Esophagus muscularis mucosa (tissue), 4 donors: ENCODE measurements at regions not wholly inside any gene's neighbourhood (a gene's known extent, or its start where the extent isn't known, plus 50 kb on each side); places are given as distances from the start of the nearest gene placed in this dataset.

Experiments
- DNase-seq: peaks from one replicate; pipeline ENCODE4 v3.0.0-alpha.2; 2017; ENCODE audit errors: extremely low spot score
- H3K27ac ChIP-seq, 4 donors: fragments of 200-600 bp; sonication (generic); replicated peaks in 1 of 4; 1 replicate in 3 of 4; 2 replicates in 1 of 4; pipeline ENCODE4 v1.5.1; 2016 to 2019; ENCODE audit warnings: mild to moderate bottlenecking in 1 of 4
- H3K27me3 ChIP-seq, 4 donors: fragments of 200-600 bp; sonication (generic); one replicate each; pipeline versions ENCODE4 v1.5.1 to v1.6.0; 2016 to 2019
- H3K36me3 ChIP-seq, 4 donors: fragments of 200-600 bp; sonication (generic); one replicate each; pipeline ENCODE4 v1.5.1; 2016 to 2019
- H3K4me1 ChIP-seq, 4 donors: fragments of 200-600 bp; sonication (generic); one replicate each; pipeline ENCODE4 v1.5.1; 2016 to 2019
- H3K4me3 ChIP-seq, 4 donors: fragments of 200-600 bp; sonication (generic); 1 replicate in 2 of 4; 2 replicates in 2 of 4; pipeline ENCODE4 v1.5.1; 2016 to 2019; ENCODE audit warnings: mild to moderate bottlenecking in 4 of 4, moderate library complexity in 1 of 4
- H3K9me3 ChIP-seq, 4 donors: fragments of 200-600 bp; sonication (generic); 1 replicate in 3 of 4; 2 replicates in 1 of 4; pipeline ENCODE4 v1.5.1; 2016 to 2019
- CTCF ChIP-seq, 3 experiments: fragments of 200-600 bp in 2 of 3; fragments of 450-650 bp in 1 of 3; sonication (generic) in 2 of 3; IDR thresholded peaks; one replicate each; pipeline ENCODE4 v1.5.1; 2017 to 2019; ENCODE audit warnings: antibody characterized with exemption in 3 of 3, mild to moderate bottlenecking in 2 of 3, moderate library complexity in 1 of 3
- EP300 ChIP-seq: sonication (generic); formaldehyde crosslinking; IDR thresholded peaks from one replicate; pipeline ENCODE4 v1.6.1; 2017; ENCODE audit warnings: antibody characterized with exemption
- POLR2A ChIP-seq: fragments of 450-650 bp; IDR thresholded peaks from one replicate; pipeline ENCODE4 v1.6.1; 2017; ENCODE audit warnings: antibody characterized with exemption, moderate library complexity, mild to moderate bottlenecking, low read depth
- POLR2AphosphoS5 ChIP-seq, 2 donors: sonication (generic); formaldehyde crosslinking; IDR thresholded peaks; one replicate each; pipeline ENCODE4 v1.6.1; 2017; ENCODE audit warnings: antibody characterized with exemption in 2 of 2
- WGBS: methylation state at CpG from one replicate; pipeline ENCODE4 v1.1.5; 2018; 5-methylcytosine and 5-hydroxymethylcytosine counted together
- intact Hi-C: fragments of 100-400 bp; cut with DNase I; formaldehyde crosslinking; loops from one replicate; pipeline ENCODE4 v1.15.1; 2023

GRCh38 chr3:99376926-99377325 is 261.5 kb upstream of the COL8A1 start:
- Histone ChIP-seq H3K27ac (no peak overlapping the region), H3K4me1 (peaks cover 0 to 10% (median 0%) of the 10 kb centered on the region in 4 donors), H3K36me3 (no peaks in the 10 kb centered on the region), H3K4me3 (no peak overlapping the region), H3K9me3 (no peaks in the 10 kb centered on the region), H3K27me3 (no peaks in the 10 kb centered on the region)
- TF ChIP-seq POLR2A, result no peak
- TF ChIP-seq CTCF (IDR thresholded peaks at IDR 0.05), result no peak
- TF ChIP-seq POLR2AphosphoS5 (IDR thresholded peaks at IDR 0.05), result no peak
- TF ChIP-seq EP300, result no peak
- intact Hi-C loops, result no loop called here
- no peak for DNase-seq
- 85% methylated on average over 3 of the region's 3 CpGs for WGBS

GRCh38 chr3:99373846-99374210 is 264.6 kb upstream of the COL8A1 start:
- H3K27ac ChIP-seq, result no peak overlapping the region
- no peaks in the 10 kb centered on the region for H3K27me3 ChIP-seq
- no peak overlapping the region for H3K4me3 ChIP-seq
- H3K4me1 ChIP-seq, result peaks cover 0 to 10% (median 0%) of the 10 kb centered on the region in 4 donors
- DNase-seq, result no peak
- H3K9me3 ChIP-seq, result no peaks in the 10 kb centered on the region
- intact Hi-C loops, result no loop called here
- 53% methylated on average over 2 of the region's 2 CpGs for WGBS
- no peak for TF ChIP-seq POLR2A
- TF ChIP-seq EP300, result no peak
- TF ChIP-seq CTCF (IDR thresholded peaks at IDR 0.05), result no peak
- TF ChIP-seq POLR2AphosphoS5 (IDR thresholded peaks at IDR 0.05), result no peak
- H3K36me3 ChIP-seq, result no peaks in the 10 kb centered on the region

GRCh38 chr3:99373088-99373845 is 265.1 kb upstream of the COL8A1 start:
- no peak for TF ChIP-seq EP300
- TF ChIP-seq POLR2A, result no peak
- TF ChIP-seq POLR2AphosphoS5 (IDR thresholded peaks at IDR 0.05), result no peak
- no peak for TF ChIP-seq CTCF (IDR thresholded peaks at IDR 0.05)
- H3K4me3 ChIP-seq, result no peak overlapping the region
- DNase-seq, result no peak
- intact Hi-C loops, result no loop called here
- 48% methylated on average over 4 of the region's 4 CpGs for WGBS
- H3K27me3 ChIP-seq, result no peaks in the 10 kb centered on the region
- peaks cover 0 to 10% (median 0%) of the 10 kb centered on the region in 4 donors for H3K4me1 ChIP-seq
- H3K9me3 ChIP-seq, result no peaks in the 10 kb centered on the region
- H3K27ac ChIP-seq, result no peak overlapping the region
- no peaks in the 10 kb centered on the region for H3K36me3 ChIP-seq

- Histone ChIP-seq H3K27ac (no peak overlapping the region), H3K27me3 (no peaks in the 10 kb centered on the region), H3K4me1 (no peaks in the 10 kb centered on the region), H3K4me3 (no peak overlapping the region), H3K9me3 (no peaks in the 10 kb centered on the region), H3K36me3 (no peaks in the 10 kb centered on the region)
- no peak for DNase-seq
- no peak for TF ChIP-seq EP300
- TF ChIP-seq CTCF (IDR thresholded peaks at IDR 0.05), result no peak
- no peak for TF ChIP-seq POLR2AphosphoS5 (IDR thresholded peaks at IDR 0.05)
- TF ChIP-seq POLR2A, result no peak
- 64% methylated on average over 5 of the region's 5 CpGs for WGBS
- intact Hi-C loops, result no loop called here
Observed at GRCh38 chr3:99366663-99367429, 271.5 kb upstream of the COL8A1 start.
